ENCODE measurements at regions not wholly inside any gene's neighbourhood (a gene's known extent, or its start where the extent isn't known, plus 50 kb on each side); places are given as distances from the start of the nearest gene placed in this dataset.
A peak's percentile ranks its signal among the peaks of the same experiment; 100 is the strongest.

GRCh38 chr1:57553666-57554065, 129.8 kb upstream of the DAB1 start:
- no peaks in the 10 kb centered on the region for H3K9me3 ChIP-seq (ENCODE audit: low read depth)
- no peak overlapping the region for H3K4me3 ChIP-seq
- H3K27ac ChIP-seq = no peak overlapping the region
- no peaks in the 10 kb centered on the region for H3K9me2 ChIP-seq (replicated peaks; ENCODE audit: insufficient read depth)
- H3K4me1 ChIP-seq (ENCODE audit: insufficient read depth) = no peaks in the 10 kb centered on the region
- H3K79me2 ChIP-seq = no peaks in the 10 kb centered on the region
- H3K36me3 ChIP-seq (replicated peaks; ENCODE audit: insufficient read depth, low read depth) = no peaks in the 10 kb centered on the region
- TF ChIP-seq EZH2 (IDR thresholded peaks at IDR 0.05; ENCODE audit: borderline replicate concordance) (no peak), CTCF (IDR thresholded peaks at IDR 0.05; ENCODE audit: poor library complexity) (no peak), EZH2phosphoT487 (IDR thresholded peaks at IDR 0.05; ENCODE audit: low read depth, severe bottlenecking, unreplicated experiment) (no peak)
- H4K20me1 ChIP-seq (ENCODE audit: insufficient read depth, poor library complexity, severe bottlenecking) = no peaks in the 10 kb centered on the region
- no peak overlapping the region for H3K4me2 ChIP-seq
- WGBS (ENCODE audit: low lambda C conversion rate, missing lambda C conversion rate) = 36% methylated on average over 5 of the region's 5 CpGs
- H3K27me3 ChIP-seq = peaks cover 11% of the 10 kb centered on the region
- H2AFZ ChIP-seq = no peak overlapping the region
- DNase-seq (ENCODE audit: low spot score) = no peak

- 37% methylated on average over 4 of the region's 4 CpGs for WGBS (ENCODE audit: low lambda C conversion rate, missing lambda C conversion rate)
- Histone ChIP-seq H3K4me1 (ENCODE audit: insufficient read depth) (no peaks in the 10 kb centered on the region), H3K9me3 (ENCODE audit: low read depth) (no peaks in the 10 kb centered on the region), H3K79me2 (no peaks in the 10 kb centered on the region), H3K4me3 (no peak overlapping the region), H2AFZ (no peak overlapping the region), H3K4me2 (no peak overlapping the region), H3K36me3 (replicated peaks; ENCODE audit: insufficient read depth, low read depth) (no peaks in the 10 kb centered on the region), H3K27ac (no peak overlapping the region), H3K27me3 (peaks cover 11% of the 10 kb centered on the region), H3K9me2 (replicated peaks; ENCODE audit: insufficient read depth) (no peaks in the 10 kb centered on the region), H4K20me1 (ENCODE audit: insufficient read depth, poor library complexity, severe bottlenecking) (no peaks in the 10 kb centered on the region)
- no peak for DNase-seq (ENCODE audit: low spot score)
- TF ChIP-seq CTCF (IDR thresholded peaks at IDR 0.05; ENCODE audit: poor library complexity) = no peak
- no peak for TF ChIP-seq EZH2 (IDR thresholded peaks at IDR 0.05; ENCODE audit: borderline replicate concordance)
- no peak for TF ChIP-seq EZH2phosphoT487 (IDR thresholded peaks at IDR 0.05; ENCODE audit: low read depth, severe bottlenecking, unreplicated experiment)
These were observed 127.6 kb upstream of the DAB1 start for GRCh38 chr1:57551476-57551875.

GRCh38 chr1:57550092-57550491, 126.2 kb upstream of the DAB1 start:
- no peaks in the 10 kb centered on the region for H3K36me3 ChIP-seq (replicated peaks; ENCODE audit: insufficient read depth, low read depth)
- WGBS (ENCODE audit: low lambda C conversion rate, missing lambda C conversion rate) = 35% methylated on average over 1 of the region's 1 CpG
- no peaks in the 10 kb centered on the region for H3K9me3 ChIP-seq (ENCODE audit: low read depth)
- no peak overlapping the region for H3K4me3 ChIP-seq
- no peaks in the 10 kb centered on the region for H3K79me2 ChIP-seq
- H3K27me3 ChIP-seq = peaks cover 11% of the 10 kb centered on the region
- no peak overlapping the region for H3K27ac ChIP-seq
- no peak for DNase-seq (ENCODE audit: low spot score)
- no peaks in the 10 kb centered on the region for H4K20me1 ChIP-seq (ENCODE audit: insufficient read depth, poor library complexity, severe bottlenecking)
- H3K4me2 ChIP-seq = no peak overlapping the region
- no peak overlapping the region for H2AFZ ChIP-seq
- H3K4me1 ChIP-seq (ENCODE audit: insufficient read depth) = no peaks in the 10 kb centered on the region
- no peaks in the 10 kb centered on the region for H3K9me2 ChIP-seq (replicated peaks; ENCODE audit: insufficient read depth)
- TF ChIP-seq EZH2phosphoT487 (IDR thresholded peaks at IDR 0.05; ENCODE audit: low read depth, severe bottlenecking, unreplicated experiment) (no peak), EZH2 (IDR thresholded peaks at IDR 0.05; ENCODE audit: borderline replicate concordance) (no peak)

GRCh38 chr1:57549300-57549699, 125.4 kb upstream of the DAB1 start:
- no peak overlapping the region for H3K27ac ChIP-seq
- H4K20me1 ChIP-seq (ENCODE audit: insufficient read depth, poor library complexity, severe bottlenecking) = no peaks in the 10 kb centered on the region
- H3K4me1 ChIP-seq (ENCODE audit: insufficient read depth) = no peaks in the 10 kb centered on the region
- peak; percentile 16 for DNase-seq (ENCODE audit: low spot score)
- H3K4me2 ChIP-seq = no peak overlapping the region
- no peaks in the 10 kb centered on the region for H3K9me3 ChIP-seq (ENCODE audit: low read depth)
- WGBS (ENCODE audit: low lambda C conversion rate, missing lambda C conversion rate) = 67% methylated on average over 4 of the region's 4 CpGs
- no peak overlapping the region for H3K4me3 ChIP-seq
- H3K9me2 ChIP-seq (replicated peaks; ENCODE audit: insufficient read depth) = no peaks in the 10 kb centered on the region
- H3K79me2 ChIP-seq = no peaks in the 10 kb centered on the region
- H3K27me3 ChIP-seq = peaks cover 9% of the 10 kb centered on the region
- no peak overlapping the region for H2AFZ ChIP-seq
- no peaks in the 10 kb centered on the region for H3K36me3 ChIP-seq (replicated peaks; ENCODE audit: insufficient read depth, low read depth)
- TF ChIP-seq EZH2 (IDR thresholded peaks at IDR 0.05; ENCODE audit: borderline replicate concordance) = no peak
- TF ChIP-seq CTCF (IDR thresholded peaks at IDR 0.05; ENCODE audit: poor library complexity) = no peak
- TF ChIP-seq EZH2phosphoT487 (IDR thresholded peaks at IDR 0.05; ENCODE audit: low read depth, severe bottlenecking, unreplicated experiment) = no peak
